HEK293T (cell line): ENCODE measurements at regions not wholly inside any gene's neighbourhood (a gene's known extent, or its start where the extent isn't known, plus 50 kb on each side); places are given as distances from the start of the nearest gene placed in this dataset.

Experiments used
- CTCF ChIA-PET: fragments of 350-600 bp; formaldehyde crosslinking; extraction: SDS; loops from one replicate; lab custom pipeline; 2021; ENCODE audit warnings: antibody characterized with exemption, inconsistent platforms; lab: Yijun Ruan, JAX
- POLR2A ChIA-PET: fragments of 350-600 bp; formaldehyde crosslinking; extraction: SDS; loops from one replicate; lab custom pipeline; 2020; ENCODE audit warnings: antibody characterized with exemption, inconsistent platforms; lab: Yijun Ruan, JAX
- DNase-seq: peaks from one replicate; pipeline ENCODE4 v3.0.0; 2012; ENCODE audit warnings: mixed read lengths; ENCODE audit errors: extremely low spot score
- ARNT ChIP-seq: fragments of 450-650 bp; IDR thresholded peaks from 2 replicates; pipeline ENCODE4 v1.6.1; 2017; ENCODE audit warnings: mild to moderate bottlenecking
- BHLHE40 ChIP-seq: fragments of 450-650 bp; IDR thresholded peaks from 2 replicates; pipeline ENCODE4 v1.6.1; 2016; ENCODE audit warnings: mild to moderate bottlenecking, moderate library complexity, borderline replicate concordance
- CTBP1 ChIP-seq: fragments of 450-650 bp; IDR thresholded peaks from 2 replicates; pipeline ENCODE4 v1.6.1; 2016; ENCODE audit warnings: borderline replicate concordance
- ELF4 ChIP-seq: fragments of 450-650 bp; IDR thresholded peaks from 2 replicates; pipeline ENCODE4 v1.6.1; 2017; ENCODE audit warnings: antibody characterized with exemption
- FOXA1 ChIP-seq: fragments of 450-650 bp; IDR thresholded peaks from 2 replicates; pipeline ENCODE4 v1.6.1; 2016; ENCODE audit warnings: mild to moderate bottlenecking
- FOXK2 ChIP-seq: fragments of 450-650 bp; IDR thresholded peaks from 2 replicates; pipeline ENCODE4 v1.6.1; 2016; ENCODE audit warnings: mild to moderate bottlenecking
- FOXM1 ChIP-seq: fragments of 450-650 bp; IDR thresholded peaks from 2 replicates; pipeline ENCODE4 v1.6.1; 2017; ENCODE audit warnings: mild to moderate bottlenecking, borderline replicate concordance
- HDGF ChIP-seq: fragments of 450-650 bp; IDR thresholded peaks from 2 replicates; pipeline ENCODE4 v1.6.1; 2017; ENCODE audit warnings: antibody characterized with exemption, borderline replicate concordance
- L3MBTL2 ChIP-seq: fragments of 450-650 bp; conservative IDR thresholded peaks from 2 replicates; pipeline ENCODE4 v1.6.1; 2016; ENCODE audit warnings: mild to moderate bottlenecking
- LEF1 ChIP-seq: fragments of 450-650 bp; IDR thresholded peaks from 2 replicates; pipeline ENCODE4 v1.6.1; 2017; ENCODE audit warnings: mild to moderate bottlenecking, borderline replicate concordance
- NFRKB ChIP-seq: fragments of 450-650 bp; IDR thresholded peaks from 2 replicates; pipeline ENCODE4 v1.6.1; 2016; ENCODE audit warnings: mild to moderate bottlenecking, moderate library complexity
- PKNOX1 ChIP-seq: fragments of 450-650 bp; IDR thresholded peaks from 2 replicates; pipeline ENCODE4 v1.6.1; 2016
- SP1 ChIP-seq: fragments of 450-650 bp; IDR thresholded peaks from 2 replicates; pipeline ENCODE4 v1.6.1; 2017
- SUZ12 ChIP-seq: fragments of 450-650 bp; IDR thresholded peaks from 2 replicates; pipeline ENCODE4 v1.6.1; 2016; ENCODE audit warnings: mild to moderate bottlenecking
- TARDBP ChIP-seq: fragments of 450-650 bp; IDR thresholded peaks from 2 replicates; pipeline ENCODE4 v1.6.1; 2016
- ZNF384 ChIP-seq: fragments of 450-650 bp; IDR thresholded peaks from 2 replicates; pipeline ENCODE4 v1.6.1; 2016

DNA sequence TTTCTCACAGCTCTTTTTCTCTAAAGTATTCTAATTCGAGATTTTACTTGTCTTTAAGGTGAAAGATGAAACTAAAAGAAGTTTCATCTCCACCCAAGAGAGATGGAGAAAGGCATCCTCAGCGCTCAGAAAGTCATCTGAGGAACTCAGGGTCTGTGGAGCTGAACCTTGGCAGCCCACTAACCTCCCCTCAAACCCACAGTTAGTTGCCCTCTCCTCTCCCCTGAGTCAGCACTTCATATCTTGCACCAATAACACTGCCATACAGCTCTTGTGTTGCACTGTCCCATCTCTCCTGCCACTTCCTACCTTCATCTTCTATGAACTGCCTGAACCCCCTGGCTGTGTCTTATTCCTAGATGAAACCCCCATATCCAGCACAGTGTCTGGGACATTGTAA is 184.8 kb downstream of the RAB28 start:
- POLR2A ChIA-PET, result no interaction called here
- no peak for DNase-seq
- TF ChIP-seq ARNT, result no peak
- TF ChIP-seq SP1, result no peak
- no peak for TF ChIP-seq CTBP1
- no peak for TF ChIP-seq PKNOX1
- no peak for TF ChIP-seq BHLHE40
- no peak for TF ChIP-seq ZNF384
- no peak for TF ChIP-seq SUZ12
- no peak for TF ChIP-seq FOXA1
- no peak for TF ChIP-seq FOXK2
- no peak for TF ChIP-seq L3MBTL2
- TF ChIP-seq FOXM1, result no peak
- TF ChIP-seq NFRKB, result no peak
- TF ChIP-seq ELF4, result no peak
- TF ChIP-seq LEF1, result no peak
- TF ChIP-seq TARDBP, result no peak
- CTCF ChIA-PET, result no interaction called here

DNA sequence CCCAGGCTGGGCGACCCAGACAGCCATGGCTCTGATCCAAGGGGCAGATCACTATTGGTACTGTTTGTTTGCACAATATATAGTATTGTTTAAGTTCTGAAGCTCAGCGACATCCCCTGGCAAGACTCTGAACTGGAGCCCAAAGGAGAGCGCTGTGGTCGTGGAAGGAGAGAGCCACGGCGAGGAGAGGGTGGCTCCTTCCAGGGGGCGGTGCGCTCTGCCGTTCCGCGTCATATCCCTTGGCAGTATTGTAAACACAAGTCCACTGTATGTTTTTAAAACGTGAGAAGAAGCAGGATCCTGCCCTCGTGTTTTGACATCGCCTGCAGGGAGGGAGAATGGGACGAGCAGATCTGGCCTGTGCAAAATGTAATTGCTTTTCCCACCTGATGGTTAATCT is 185.5 kb downstream of the RAB28 start:
- POLR2A ChIA-PET, result no interaction called here
- no peak for TF ChIP-seq LEF1
- TF ChIP-seq FOXM1, result no peak
- no peak for TF ChIP-seq SUZ12
- no peak for TF ChIP-seq SP1
- TF ChIP-seq TARDBP, result no peak
- no peak for TF ChIP-seq FOXA1
- no peak for TF ChIP-seq NFRKB
- TF ChIP-seq BHLHE40, result no peak
- TF ChIP-seq L3MBTL2, result no peak
- CTCF ChIA-PET, result no interaction called here
- DNase-seq, result no peak

DNA sequence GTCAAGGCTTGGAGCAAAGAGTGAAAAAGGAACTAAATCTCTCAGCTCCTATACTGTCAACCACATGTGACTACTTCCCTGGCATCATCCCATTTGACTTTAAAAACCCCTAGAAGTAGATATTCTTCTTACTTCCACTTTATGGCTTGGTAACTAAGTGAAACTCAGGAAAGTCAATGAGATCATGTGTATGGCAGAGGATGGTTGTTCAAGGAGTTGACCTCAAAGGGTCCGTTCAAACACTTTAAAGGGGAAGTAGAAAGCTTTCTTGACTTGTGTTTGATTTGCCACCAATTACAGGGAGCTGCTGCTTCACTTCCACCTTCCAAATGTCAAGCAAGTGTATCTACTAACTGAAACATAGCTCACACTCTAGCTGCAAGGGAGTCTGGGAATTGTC is 187.2 kb downstream of the RAB28 start:
- ChIA-PET POLR2A (no interaction called here), CTCF (no interaction called here)
- no peak for DNase-seq
- TF ChIP-seq PKNOX1 (no peak), FOXK2 (no peak), BHLHE40 (no peak), FOXM1 (no peak), FOXA1 (no peak), LEF1 (no peak), SP1 (no peak), ARNT (no peak), HDGF (no peak), ELF4 (no peak), L3MBTL2 (no peak), TARDBP (no peak), CTBP1 (no peak)

DNA sequence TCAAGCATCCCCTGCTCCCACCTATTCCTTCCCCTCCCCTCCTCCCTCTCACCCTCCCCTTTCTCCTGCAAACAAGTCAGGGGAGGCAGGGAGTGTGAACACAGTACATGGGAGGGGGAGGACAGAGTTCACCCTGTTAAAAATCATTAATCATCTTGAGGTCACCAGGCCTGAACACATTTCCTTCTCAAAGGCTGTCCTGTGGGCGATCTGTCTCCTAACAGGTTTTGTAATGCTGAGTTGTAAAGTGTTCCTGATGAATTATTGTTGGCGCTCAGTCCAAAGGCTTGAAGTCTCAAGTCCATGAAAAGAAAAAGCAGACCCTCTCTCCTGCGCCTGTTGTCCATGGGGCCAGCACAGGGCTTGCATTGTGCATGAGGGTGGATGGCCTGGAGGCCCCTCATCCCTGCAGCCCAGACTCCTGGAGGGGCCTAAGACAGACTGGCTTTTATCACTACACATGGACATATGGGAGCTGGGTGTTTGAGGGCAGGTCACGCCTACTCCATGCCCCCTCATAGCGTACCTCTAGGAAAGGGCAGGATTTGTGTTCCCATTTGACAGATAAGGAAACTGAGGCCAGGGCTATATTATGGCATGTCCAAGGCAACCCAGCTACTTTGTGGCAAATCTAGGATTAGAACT is 189.1 kb downstream of the RAB28 start:
- TF ChIP-seq FOXK2 (no peak), FOXA1 (no peak), LEF1 (no peak), FOXM1 (no peak)
- ChIA-PET CTCF (no interaction called here), POLR2A (no interaction called here)
- no peak for DNase-seq

- ChIA-PET POLR2A (no interaction called here), CTCF (no interaction called here)
- DNase-seq, result no peak
- TF ChIP-seq PKNOX1, result peak; percentile 38; the same call in 1 of the 2 replicates
- no peak for TF ChIP-seq SUZ12
Measured at GRCh38 chr4:13292372-13292771, 191.8 kb downstream of the RAB28 start.

GRCh38 chr4:13289391-13289790 is 194.7 kb downstream of the RAB28 start:
- ChIA-PET POLR2A (no interaction called here), CTCF (no interaction called here)
- TF ChIP-seq LEF1 (no peak), FOXM1 (no peak), PKNOX1 (no peak), CTBP1 (no peak), NFRKB (no peak), SP1 (no peak), HDGF (no peak), TARDBP (no peak), L3MBTL2 (no peak), FOXA1 (no peak), ARNT (no peak), ELF4 (no peak), FOXK2 (no peak), ZNF384 (no peak), SUZ12 (no peak), BHLHE40 (no peak)
- no peak for DNase-seq
